Smooth muscle cell (in vitro differentiated cells): ENCODE measurements at regions not wholly inside any gene's neighbourhood (a gene's known extent, or its start where the extent isn't known, plus 50 kb on each side); places are given as distances from the start of the nearest gene placed in this dataset.

Source experiments
- DNase-seq: peaks from one replicate; lab custom pipeline; 2025; ENCODE audit not compliant: unreplicated experiment; lab: John Stamatoyannopoulos, UW
- H2AFZ ChIP-seq: fragments of 200-600 bp; sonication (generic); 2 replicates; pipeline ENCODE4 v1.6.0; 2016; ENCODE audit warnings: antibody characterized with exemption, low read depth, mild to moderate bottlenecking
- H3F3A ChIP-seq: fragments of 200-600 bp; sonication (generic); 2 replicates; pipeline ENCODE4 v1.6.0; 2017; ENCODE audit warnings: antibody characterized with exemption, low read depth
- H3K27ac ChIP-seq: fragments of 200-600 bp; sonication (generic); 2 replicates; pipeline ENCODE4 v1.5.1; 2016; ENCODE audit warnings: low read depth, mild to moderate bottlenecking
- H3K27me3 ChIP-seq: fragments of 200-600 bp; sonication (generic); 2 replicates; pipeline ENCODE4 v1.6.1; 2016; ENCODE audit warnings: low read depth, mild to moderate bottlenecking
- H3K36me3 ChIP-seq: fragments of 200-600 bp; sonication (generic); 2 replicates; pipeline ENCODE4 v1.5.1; 2016; ENCODE audit warnings: low read depth
- H3K4me1 ChIP-seq: fragments of 200-600 bp; sonication (generic); 2 replicates; pipeline ENCODE4 v1.5.1; 2016; ENCODE audit warnings: low read depth
- H3K4me2 ChIP-seq: fragments of 200-600 bp; sonication (generic); 2 replicates; pipeline ENCODE4 v1.6.0; 2016; ENCODE audit warnings: mild to moderate bottlenecking
- H3K4me3 ChIP-seq: fragments of 200-600 bp; sonication (generic); 2 replicates; pipeline ENCODE4 v1.5.1; 2016; ENCODE audit warnings: mild to moderate bottlenecking
- H3K79me2 ChIP-seq: fragments of 200-600 bp; sonication (generic); 2 replicates; pipeline ENCODE4 v1.6.0; 2016; ENCODE audit warnings: low read depth, mild to moderate bottlenecking
- H3K9ac ChIP-seq: fragments of 200-600 bp; sonication (generic); 2 replicates; pipeline ENCODE4 v1.6.0; 2016; ENCODE audit warnings: low read depth
- H3K9me3 ChIP-seq: fragments of 200-600 bp; sonication (generic); replicated peaks from 2 replicates; pipeline ENCODE4 v1.5.1; 2016; ENCODE audit warnings: low read depth
- H4K20me1 ChIP-seq: fragments of 200-600 bp; sonication (generic); 2 replicates; pipeline ENCODE4 v1.6.0; 2016; ENCODE audit warnings: low read depth
- WGBS: methylation state at CpG from one replicate; pipeline ENCODE4 v1.1.7; 2016; ENCODE audit warnings: low lambda C conversion rate; 5-methylcytosine and 5-hydroxymethylcytosine counted together
- TF ChIP-seq, protein P1 (sequence below): fragments of 200-600 bp; sonication (generic); IDR thresholded peaks from 2 replicates; pipeline ENCODE4 v1.5.1; 2017; ENCODE audit warnings: borderline replicate concordance, mild to moderate bottlenecking, antibody characterized with exemption; ENCODE audit not compliant: insufficient read depth, poor library complexity, severe bottlenecking

- Histone ChIP-seq H3K9me3 (no peaks in the 10 kb centered on the region), H3K4me1 (no peaks in the 10 kb centered on the region), H3F3A (no peaks in the 10 kb centered on the region), H4K20me1 (no peaks in the 10 kb centered on the region), H3K9ac (no peak overlapping the region), H3K4me3 (no peak overlapping the region), H2AFZ (no peak overlapping the region), H3K79me2 (no peaks in the 10 kb centered on the region), H3K4me2 (no peak overlapping the region), H3K27me3 (peaks cover 37% of the 10 kb centered on the region), H3K36me3 (no peaks in the 10 kb centered on the region), H3K27ac (no peak overlapping the region)
- TF ChIP-seq, protein P1, sequence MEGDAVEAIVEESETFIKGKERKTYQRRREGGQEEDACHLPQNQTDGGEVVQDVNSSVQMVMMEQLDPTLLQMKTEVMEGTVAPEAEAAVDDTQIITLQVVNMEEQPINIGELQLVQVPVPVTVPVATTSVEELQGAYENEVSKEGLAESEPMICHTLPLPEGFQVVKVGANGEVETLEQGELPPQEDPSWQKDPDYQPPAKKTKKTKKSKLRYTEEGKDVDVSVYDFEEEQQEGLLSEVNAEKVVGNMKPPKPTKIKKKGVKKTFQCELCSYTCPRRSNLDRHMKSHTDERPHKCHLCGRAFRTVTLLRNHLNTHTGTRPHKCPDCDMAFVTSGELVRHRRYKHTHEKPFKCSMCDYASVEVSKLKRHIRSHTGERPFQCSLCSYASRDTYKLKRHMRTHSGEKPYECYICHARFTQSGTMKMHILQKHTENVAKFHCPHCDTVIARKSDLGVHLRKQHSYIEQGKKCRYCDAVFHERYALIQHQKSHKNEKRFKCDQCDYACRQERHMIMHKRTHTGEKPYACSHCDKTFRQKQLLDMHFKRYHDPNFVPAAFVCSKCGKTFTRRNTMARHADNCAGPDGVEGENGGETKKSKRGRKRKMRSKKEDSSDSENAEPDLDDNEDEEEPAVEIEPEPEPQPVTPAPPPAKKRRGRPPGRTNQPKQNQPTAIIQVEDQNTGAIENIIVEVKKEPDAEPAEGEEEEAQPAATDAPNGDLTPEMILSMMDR = no peak
- no peak for DNase-seq
- WGBS = 81% methylated on average over 4 of the region's 4 CpGs
Measured at GRCh38 chr5:174991847-174992246, 267.5 kb downstream of the MSX2 start.

DNA sequence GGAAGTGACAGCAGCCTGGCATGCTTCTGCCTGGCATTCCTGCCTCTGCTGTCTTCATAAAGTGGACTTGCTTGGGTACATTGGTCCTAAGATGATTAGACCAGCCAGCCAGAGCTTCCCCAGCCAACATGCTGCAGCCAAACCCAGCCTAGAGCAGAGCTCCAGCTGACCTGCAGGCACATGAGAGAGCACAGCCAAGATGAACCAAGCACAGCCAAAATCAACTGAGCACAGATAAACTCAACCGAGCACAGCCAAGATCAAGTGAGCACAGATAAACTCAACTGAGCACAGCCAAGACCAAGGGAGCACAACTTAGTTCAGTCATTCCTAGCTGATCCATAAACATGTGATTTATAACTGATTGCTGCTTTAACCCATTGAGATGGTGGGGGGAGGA lies 266.5 kb downstream of the MSX2 start:
- Histone ChIP-seq H3K4me1 (no peaks in the 10 kb centered on the region), H4K20me1 (no peaks in the 10 kb centered on the region), H3F3A (no peaks in the 10 kb centered on the region), H3K36me3 (no peaks in the 10 kb centered on the region), H2AFZ (no peak overlapping the region), H3K27ac (no peak overlapping the region), H3K9ac (no peak overlapping the region), H3K27me3 (peaks cover 29% of the 10 kb centered on the region), H3K79me2 (no peaks in the 10 kb centered on the region), H3K4me2 (no peak overlapping the region), H3K4me3 (no peak overlapping the region), H3K9me3 (no peaks in the 10 kb centered on the region)
- DNase-seq = no peak
- 95% methylated on average over 1 of the region's 1 CpG for WGBS
- TF ChIP-seq, protein P1 = no peak

GRCh38 chr5:174987443-174988012 lies 263.1 kb downstream of the MSX2 start:
- Histone ChIP-seq H3K4me1 (no peaks in the 10 kb centered on the region), H3F3A (no peaks in the 10 kb centered on the region), H3K27me3 (peaks cover 7% of the 10 kb centered on the region), H2AFZ (no peak overlapping the region), H3K4me3 (no peak overlapping the region), H3K27ac (no peak overlapping the region), H3K9me3 (no peaks in the 10 kb centered on the region), H3K79me2 (no peaks in the 10 kb centered on the region), H3K4me2 (no peak overlapping the region), H3K9ac (no peak overlapping the region), H4K20me1 (no peaks in the 10 kb centered on the region), H3K36me3 (no peaks in the 10 kb centered on the region)
- 85% methylated on average over 8 of the region's 8 CpGs for WGBS
- DNase-seq = no peak
- TF ChIP-seq, protein P1 = no peak

DNA sequence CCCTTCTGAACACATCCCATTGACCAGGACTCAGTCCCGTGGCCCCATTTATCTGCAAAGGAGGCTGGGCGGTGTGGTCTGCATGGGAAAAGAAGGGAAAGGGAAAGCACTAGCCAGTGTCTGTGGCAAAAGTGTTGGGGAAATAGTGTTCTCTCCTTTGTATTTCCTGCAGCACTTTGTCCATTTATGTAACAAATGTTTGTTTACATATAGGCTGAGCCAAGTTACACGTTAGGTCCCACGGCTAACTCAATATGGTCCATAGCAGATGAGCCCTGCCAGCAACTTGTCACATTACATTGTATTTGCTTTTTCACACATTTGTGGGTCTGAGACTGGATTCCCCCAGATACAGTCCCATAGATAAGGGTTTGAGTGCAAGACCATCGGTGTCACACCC lies 260.5 kb downstream of the MSX2 start:
- no peaks in the 10 kb centered on the region for H3K27me3 ChIP-seq
- H3K9me3 ChIP-seq = no peaks in the 10 kb centered on the region
- H4K20me1 ChIP-seq = no peaks in the 10 kb centered on the region
- H3K79me2 ChIP-seq = no peaks in the 10 kb centered on the region
- TF ChIP-seq, protein P1 = no peak
- no peak overlapping the region for H3K9ac ChIP-seq
- H3K4me3 ChIP-seq = no peak overlapping the region
- no peak overlapping the region for H3K27ac ChIP-seq
- 96% methylated on average over 5 of the region's 5 CpGs for WGBS
- H3F3A ChIP-seq = no peaks in the 10 kb centered on the region
- H3K4me2 ChIP-seq = no peak overlapping the region
- no peak for DNase-seq
- H3K4me1 ChIP-seq = no peaks in the 10 kb centered on the region
- H2AFZ ChIP-seq = no peak overlapping the region
- no peaks in the 10 kb centered on the region for H3K36me3 ChIP-seq
